Activated CD4-positive, alpha-beta T cell treated with anti-CD3 and anti-CD28 coated beads, Interleukin-2, amount 10 ng/mL, durations not matched to agents 24 days and 14 days (primary cell): ENCODE measurements at regions not wholly inside any gene's neighbourhood (a gene's known extent, or its start where the extent isn't known, plus 50 kb on each side); places are given as distances from the start of the nearest gene placed in this dataset.

Source experiments
- DNase-seq: peaks from one replicate; pipeline ENCODE4 v3.0.0; 2022
- H3K27ac Mint-ChIP-seq: one replicate; pipeline ENCODE4 v1.8.0; 2022; ENCODE audit warnings: mild to moderate bottlenecking, mixed read lengths
- H3K27me3 Mint-ChIP-seq: one replicate; pipeline ENCODE4 v1.8.0; 2022; ENCODE audit warnings: mixed read lengths
- H3K36me3 Mint-ChIP-seq: one replicate; pipeline ENCODE4 v1.8.0; 2022; ENCODE audit warnings: low read depth, mild to moderate bottlenecking, mixed read lengths
- H3K4me1 Mint-ChIP-seq: one replicate; pipeline ENCODE4 v1.8.0; 2021; ENCODE audit warnings: mixed read lengths
- H3K4me3 Mint-ChIP-seq: one replicate; pipeline ENCODE4 v1.8.0; 2022; ENCODE audit warnings: mild to moderate bottlenecking, moderate library complexity, mixed read lengths
- H3K9me3 Mint-ChIP-seq: one replicate; pipeline ENCODE4 v1.8.0; 2021; ENCODE audit warnings: mixed read lengths
- intact Hi-C: fragments of 100-400 bp; cut with micrococcal nuclease; formaldehyde crosslinking; loops from one replicate; pipeline ENCODE4 v1.15.1; 2023

GRCh38 chr5:125194883-125195282 lies 448.4 kb upstream of the ZNF608 start:
- Mint-ChIP-seq H3K36me3 (no peaks in the 10 kb centered on the region), H3K27ac (no peak overlapping the region), H3K4me3 (no peak overlapping the region), H3K4me1 (no peaks in the 10 kb centered on the region), H3K9me3 (no peaks in the 10 kb centered on the region), H3K27me3 (no peaks in the 10 kb centered on the region)
- DNase-seq = no peak
- intact Hi-C loops = no loop called here

GRCh38 chr5:125196481-125197111 lies 450.2 kb upstream of the ZNF608 start:
- Mint-ChIP-seq H3K9me3 (no peaks in the 10 kb centered on the region), H3K36me3 (no peaks in the 10 kb centered on the region), H3K27ac (no peak overlapping the region), H3K27me3 (no peaks in the 10 kb centered on the region), H3K4me1 (peaks cover 3% of the 10 kb centered on the region), H3K4me3 (no peak overlapping the region)
- DNase-seq = no peak
- intact Hi-C loops = no loop called here

GRCh38 chr5:125197321-125197720 lies 450.9 kb upstream of the ZNF608 start:
- Mint-ChIP-seq H3K27ac (no peak overlapping the region), H3K9me3 (no peaks in the 10 kb centered on the region), H3K36me3 (no peaks in the 10 kb centered on the region), H3K4me1 (peaks cover 3% of the 10 kb centered on the region), H3K4me3 (no peak overlapping the region), H3K27me3 (no peaks in the 10 kb centered on the region)
- intact Hi-C loops = no loop called here
- DNase-seq = no peak

GRCh38 chr5:125198270-125198974 lies 452.0 kb upstream of the ZNF608 start:
- Mint-ChIP-seq H3K36me3 (no peaks in the 10 kb centered on the region), H3K27ac (no peak overlapping the region), H3K27me3 (no peaks in the 10 kb centered on the region), H3K4me1 (peaks cover 3% of the 10 kb centered on the region), H3K9me3 (no peaks in the 10 kb centered on the region), H3K4me3 (no peak overlapping the region)
- DNase-seq = no peak
- intact Hi-C loops = no loop called here

- intact Hi-C loops = no loop called here
- H3K9me3 Mint-ChIP-seq = peaks cover under 1% of the 10 kb centered on the region
- no peaks in the 10 kb centered on the region for H3K36me3 Mint-ChIP-seq
- no peak for DNase-seq
- no peaks in the 10 kb centered on the region for H3K27me3 Mint-ChIP-seq
- H3K4me1 Mint-ChIP-seq = peaks cover 3% of the 10 kb centered on the region
- no peak overlapping the region for H3K4me3 Mint-ChIP-seq
- no peak overlapping the region for H3K27ac Mint-ChIP-seq
Observed at GRCh38 chr5:125199373-125199772, 452.9 kb upstream of the ZNF608 start.

GRCh38 chr5:125199968-125200865 lies 453.8 kb upstream of the ZNF608 start:
- intact Hi-C loops = no loop called here
- Mint-ChIP-seq H3K27me3 (no peaks in the 10 kb centered on the region), H3K4me3 (no peak overlapping the region), H3K36me3 (no peaks in the 10 kb centered on the region), H3K27ac (no peak overlapping the region), H3K9me3 (peaks cover 3% of the 10 kb centered on the region), H3K4me1 (peaks cover 3% of the 10 kb centered on the region)
- DNase-seq = no peak

- H3K4me1 Mint-ChIP-seq = peaks cover 3% of the 10 kb centered on the region
- H3K27ac Mint-ChIP-seq = no peak overlapping the region
- no peaks in the 10 kb centered on the region for H3K36me3 Mint-ChIP-seq
- H3K4me3 Mint-ChIP-seq = no peak overlapping the region
- H3K9me3 Mint-ChIP-seq = peaks cover 3% of the 10 kb centered on the region
- DNase-seq = no peak
- intact Hi-C loops = no loop called here
- H3K27me3 Mint-ChIP-seq = no peaks in the 10 kb centered on the region
Observed at GRCh38 chr5:125200866-125201373, 454.5 kb upstream of the ZNF608 start.

GRCh38 chr5:125201446-125202052 lies 455.1 kb upstream of the ZNF608 start:
- peaks cover 3% of the 10 kb centered on the region for H3K9me3 Mint-ChIP-seq
- H3K27ac Mint-ChIP-seq = no peak overlapping the region
- DNase-seq = no peak
- intact Hi-C loops = no loop called here
- no peaks in the 10 kb centered on the region for H3K36me3 Mint-ChIP-seq
- H3K27me3 Mint-ChIP-seq = no peaks in the 10 kb centered on the region
- no peak overlapping the region for H3K4me3 Mint-ChIP-seq
- peaks cover 3% of the 10 kb centered on the region for H3K4me1 Mint-ChIP-seq

GRCh38 chr5:125202353-125202752 lies 455.9 kb upstream of the ZNF608 start:
- Mint-ChIP-seq H3K4me1 (peaks cover 3% of the 10 kb centered on the region), H3K36me3 (no peaks in the 10 kb centered on the region), H3K27me3 (no peaks in the 10 kb centered on the region), H3K9me3 (peaks cover 3% of the 10 kb centered on the region), H3K27ac (no peak overlapping the region), H3K4me3 (no peak overlapping the region)
- no peak for DNase-seq
- intact Hi-C loops = no loop called here

GRCh38 chr5:125202871-125203438 lies 456.5 kb upstream of the ZNF608 start:
- Mint-ChIP-seq H3K27me3 (no peaks in the 10 kb centered on the region), H3K36me3 (no peaks in the 10 kb centered on the region), H3K4me1 (peaks cover 3% of the 10 kb centered on the region), H3K9me3 (peaks cover 3% of the 10 kb centered on the region), H3K4me3 (no peak overlapping the region), H3K27ac (no peak overlapping the region)
- no peak for DNase-seq
- intact Hi-C loops = no loop called here

- Mint-ChIP-seq H3K9me3 (peaks cover 3% of the 10 kb centered on the region), H3K27me3 (no peaks in the 10 kb centered on the region), H3K4me1 (peaks cover 3% of the 10 kb centered on the region)
Observed at GRCh38 chr5:125203912-125204311, 457.5 kb upstream of the ZNF608 start.

GRCh38 chr5:125205601-125206225 lies 459.3 kb upstream of the ZNF608 start:
- intact Hi-C loops = no loop called here
- Mint-ChIP-seq H3K4me1 (no peaks in the 10 kb centered on the region), H3K27me3 (no peaks in the 10 kb centered on the region), H3K4me3 (no peak overlapping the region), H3K36me3 (no peaks in the 10 kb centered on the region), H3K27ac (no peak overlapping the region), H3K9me3 (peaks cover 3% of the 10 kb centered on the region)
- no peak for DNase-seq

More at GRCh38 chr5:125203912-125204311, 457.5 kb upstream of the ZNF608 start:
- Mint-ChIP-seq H3K36me3 (no peaks in the 10 kb centered on the region), H3K4me3 (no peak overlapping the region), H3K27ac (no peak overlapping the region)
- intact Hi-C loops = no loop called here
- no peak for DNase-seq

- H3K4me3 Mint-ChIP-seq = no peak overlapping the region
- no peaks in the 10 kb centered on the region for H3K36me3 Mint-ChIP-seq
- peaks cover 3% of the 10 kb centered on the region for H3K9me3 Mint-ChIP-seq
- H3K27ac Mint-ChIP-seq = no peak overlapping the region
- DNase-seq = no peak
- no peaks in the 10 kb centered on the region for H3K27me3 Mint-ChIP-seq
- no peaks in the 10 kb centered on the region for H3K4me1 Mint-ChIP-seq
- intact Hi-C loops = no loop called here
Observed at GRCh38 chr5:125207856-125208255, 461.4 kb upstream of the ZNF608 start.
